Trophoblast cell (in vitro differentiated cells and primary cell): ENCODE measurements at regions not wholly inside any gene's neighbourhood (a gene's known extent, or its start where the extent isn't known, plus 50 kb on each side); places are given as distances from the start of the nearest gene placed in this dataset.
"Not testable (repeated sequence)": the region's sequence is repeated elsewhere in the genome, so short reads cannot be mapped to it uniquely, and the experiment has no call there.

Experiments
- DNase-seq, 2 donors: peaks; one replicate each; pipeline ENCODE4 v3.0.0-alpha.2; 2016
- H2AFZ ChIP-seq: 2 replicates; pipeline ENCODE4 v1.6.1; 2013; ENCODE audit warnings: low read length, moderate library complexity, mild to moderate bottlenecking; ENCODE audit not compliant: insufficient read depth, poor library complexity
- H2AK5ac ChIP-seq: 2 replicates; pipeline ENCODE4 v1.6.1; 2013; ENCODE audit warnings: mild to moderate bottlenecking, low read length
- H2BK120ac ChIP-seq: 2 replicates; pipeline ENCODE4 v1.6.1; 2013; ENCODE audit warnings: low read length, mild to moderate bottlenecking, moderate library complexity; ENCODE audit not compliant: insufficient read depth, poor library complexity
- H2BK12ac ChIP-seq: 2 replicates; pipeline ENCODE4 v1.6.1; 2013; ENCODE audit warnings: mild to moderate bottlenecking, low read length, moderate library complexity
- H2BK5ac ChIP-seq: 2 replicates; pipeline ENCODE4 v1.6.1; 2013; ENCODE audit warnings: low read length, low read depth, moderate library complexity, mild to moderate bottlenecking; ENCODE audit not compliant: poor library complexity
- H3K14ac ChIP-seq: 2 replicates; pipeline ENCODE4 v1.6.1; 2013; ENCODE audit warnings: mild to moderate bottlenecking, low read length
- H3K18ac ChIP-seq: 2 replicates; pipeline ENCODE4 v1.6.1; 2013; ENCODE audit warnings: mild to moderate bottlenecking, low read length
- H3K23ac ChIP-seq: 2 replicates; pipeline ENCODE4 v1.6.1; 2013; ENCODE audit warnings: low read length
- H3K27ac ChIP-seq: 2 replicates; pipeline ENCODE4 v1.5.1; 2013; ENCODE audit warnings: low read depth, mild to moderate bottlenecking, inconsistent platforms, low read length, moderate library complexity
- H3K27me3 ChIP-seq: 2 replicates; pipeline ENCODE4 v1.6.1; 2013; ENCODE audit warnings: inconsistent platforms, mild to moderate bottlenecking, low read length, moderate library complexity; ENCODE audit not compliant: insufficient read depth
- H3K36me3 ChIP-seq, 2 experiments: 1 replicate in 1 of 2; 2 replicates in 1 of 2; pipeline ENCODE4 v1.6.1; 2013; ENCODE audit warnings: low read length in 2 of 2, mild to moderate bottlenecking in 2 of 2, moderate library complexity in 1 of 2; ENCODE audit not compliant: insufficient read depth in 2 of 2, control insufficient read depth in 1 of 2
- H3K4ac ChIP-seq: 2 replicates; pipeline ENCODE4 v1.6.1; 2013; ENCODE audit warnings: low read depth, mild to moderate bottlenecking, low read length, moderate library complexity
- H3K4me1 ChIP-seq, 2 experiments: 1 replicate in 1 of 2; 2 replicates in 1 of 2; pipeline ENCODE4 v1.6.1; 2013; ENCODE audit warnings: low read length in 2 of 2, mild to moderate bottlenecking in 2 of 2, moderate library complexity in 1 of 2; ENCODE audit not compliant: insufficient read depth in 2 of 2, control insufficient read depth in 1 of 2
- H3K4me2 ChIP-seq: 2 replicates; pipeline ENCODE4 v1.6.1; 2013; ENCODE audit warnings: inconsistent platforms, mild to moderate bottlenecking, low read length, moderate library complexity
- H3K4me3 ChIP-seq: 2 replicates; pipeline ENCODE4 v1.5.1; 2013; ENCODE audit warnings: mild to moderate bottlenecking, low read depth, low read length, inconsistent platforms
- H3K79me1 ChIP-seq: one replicate; pipeline ENCODE4 v1.6.1; 2013; ENCODE audit warnings: low read length
- H3K79me2 ChIP-seq: 2 replicates; pipeline ENCODE4 v1.6.1; 2013; ENCODE audit warnings: low read length, mild to moderate bottlenecking; ENCODE audit not compliant: control insufficient read depth, insufficient read depth, poor library complexity
- H3K9ac ChIP-seq: 2 replicates; pipeline ENCODE4 v1.6.1; 2013; ENCODE audit warnings: mild to moderate bottlenecking, low read length
- H3K9me3 ChIP-seq: 2 replicates; pipeline ENCODE4 v1.6.1; 2013; ENCODE audit warnings: low read depth, mild to moderate bottlenecking, control low read depth, inconsistent platforms, low read length; ENCODE audit not compliant: insufficient read depth
- H4K12ac ChIP-seq: 2 replicates; pipeline ENCODE4 v1.6.1; 2013; ENCODE audit warnings: low read depth, mild to moderate bottlenecking, low read length, moderate library complexity
- H4K8ac ChIP-seq: 2 replicates; pipeline ENCODE4 v1.6.1; 2013; ENCODE audit warnings: low read depth, mild to moderate bottlenecking, low read length, moderate library complexity
- H4K91ac ChIP-seq: one replicate; pipeline ENCODE4 v1.6.1; 2013; ENCODE audit warnings: low read depth, mild to moderate bottlenecking, low read length, moderate library complexity
- WGBS: extraction: QIAGEN DNeasy Blood & Tissue Kit; methylation state at CpG from one replicate; pipeline ENCODE4 v1.1.7; 2013; ENCODE audit warnings: missing lambda C conversion rate; ENCODE audit not compliant: insufficient read length, insufficient coverage; ENCODE audit errors: extremely low coverage; 5-methylcytosine and 5-hydroxymethylcytosine counted together

DNA sequence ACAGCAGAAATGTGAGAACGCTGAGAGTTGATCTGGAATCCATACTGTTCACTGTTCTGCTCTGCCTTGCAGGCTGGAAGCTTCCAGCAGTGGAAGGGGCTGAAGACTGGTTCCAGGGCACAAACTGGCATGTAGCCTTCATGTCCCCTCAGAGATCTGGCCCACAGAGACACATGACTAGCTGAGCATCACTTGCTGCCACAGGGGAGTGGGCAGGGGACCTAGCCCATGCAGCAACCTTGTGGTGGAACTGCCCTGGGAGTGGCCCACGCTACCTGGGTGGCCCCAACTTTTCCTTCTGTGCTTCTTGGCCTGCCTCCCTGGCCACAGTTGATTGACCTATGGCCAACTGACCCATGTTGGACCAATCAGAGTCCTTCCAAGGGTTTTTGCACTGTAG lies 98.1 kb downstream of the TPRA1 start:
- no peak overlapping the region for H2BK5ac ChIP-seq
- H3K4me3 ChIP-seq, result no peak overlapping the region
- H4K8ac ChIP-seq, result no peak overlapping the region
- no peak overlapping the region for H3K9ac ChIP-seq
- no peak overlapping the region for H3K27ac ChIP-seq
- H3K14ac ChIP-seq, result no peak overlapping the region
- H3K79me2 ChIP-seq, result no peaks in the 10 kb centered on the region
- no peak overlapping the region for H3K4me2 ChIP-seq
- H3K27me3 ChIP-seq, result no peaks in the 10 kb centered on the region
- H3K79me1 ChIP-seq, result no peaks in the 10 kb centered on the region
- no peak overlapping the region for H2AFZ ChIP-seq
- no peak overlapping the region for H2BK120ac ChIP-seq
- H3K4ac ChIP-seq, result no peak overlapping the region
- no peak for DNase-seq
- H4K12ac ChIP-seq, result no peak overlapping the region
- no peaks in the 10 kb centered on the region for H3K36me3 ChIP-seq
- H3K18ac ChIP-seq, result no peak overlapping the region
- H3K4me1 ChIP-seq, result no peaks in the 10 kb centered on the region
- H2BK12ac ChIP-seq, result no peak overlapping the region
- H3K9me3 ChIP-seq, result peaks cover 5% of the 10 kb centered on the region
- WGBS, result no CpG with 5 or more reads among the region's 2 CpGs
- no peak overlapping the region for H3K23ac ChIP-seq
- H4K91ac ChIP-seq, result no peak overlapping the region
- H2AK5ac ChIP-seq, result no peak overlapping the region

DNA sequence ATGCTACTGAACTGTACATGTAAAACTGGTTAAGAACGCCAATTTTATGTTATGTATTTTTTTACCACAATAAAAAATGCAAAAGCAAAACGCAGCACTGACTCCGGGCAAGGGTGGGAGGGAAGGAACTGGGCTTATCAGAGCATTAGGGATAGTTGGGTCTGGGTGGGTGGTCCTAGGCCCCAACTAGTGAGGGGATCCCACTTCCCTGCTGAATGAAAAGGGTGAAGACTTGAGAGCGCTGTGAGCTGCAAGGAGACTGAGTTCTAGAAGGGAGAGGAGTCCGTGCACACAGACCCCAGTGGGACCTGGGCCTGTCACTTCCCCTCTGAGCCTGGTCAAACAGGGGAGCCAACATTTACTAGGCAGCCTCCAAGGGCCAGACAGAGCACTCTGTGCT lies 98.6 kb downstream of the TPRA1 start:
- no CpG with 5 or more reads among the region's 5 CpGs for WGBS
- Histone ChIP-seq H2AK5ac (no peak overlapping the region), H3K4ac (no peak overlapping the region), H3K27me3 (no peaks in the 10 kb centered on the region), H4K12ac (no peak overlapping the region), H4K8ac (no peak overlapping the region), H3K4me3 (no peak overlapping the region), H3K23ac (no peak overlapping the region), H3K36me3 (no peaks in the 10 kb centered on the region), H2BK12ac (no peak overlapping the region), H3K9me3 (peaks cover 5% of the 10 kb centered on the region), H3K27ac (no peak overlapping the region), H3K4me1 (no peaks in the 10 kb centered on the region), H3K79me1 (no peaks in the 10 kb centered on the region), H3K79me2 (no peaks in the 10 kb centered on the region), H3K4me2 (no peak overlapping the region), H4K91ac (no peak overlapping the region), H3K14ac (no peak overlapping the region), H3K9ac (no peak overlapping the region), H2BK5ac (no peak overlapping the region), H3K18ac (no peak overlapping the region), H2AFZ (no peak overlapping the region), H2BK120ac (no peak overlapping the region)
- DNase-seq, result no peak

DNA sequence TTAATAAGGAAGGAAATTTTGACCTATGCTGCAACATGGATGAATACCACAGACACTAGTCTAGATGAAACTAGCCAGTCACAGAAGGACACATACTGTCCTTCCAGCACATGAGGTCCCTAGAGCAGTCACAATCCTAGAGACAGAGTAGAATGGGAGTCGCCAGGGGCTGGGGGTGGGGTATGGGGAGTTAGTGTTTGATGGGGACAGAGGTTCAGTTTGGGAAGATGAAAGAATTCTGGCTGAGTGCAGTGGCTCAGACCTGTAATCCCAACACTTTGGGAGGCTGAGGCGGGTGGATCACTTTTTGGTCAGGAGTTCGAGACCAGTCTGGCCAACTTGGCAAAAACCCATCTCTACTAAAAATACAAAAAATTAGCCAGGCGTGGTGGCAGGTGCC lies 99.2 kb downstream of the TPRA1 start:
- Histone ChIP-seq H3K27ac (no peak overlapping the region), H3K79me1 (no peaks in the 10 kb centered on the region), H4K12ac (no peak overlapping the region), H4K91ac (no peak overlapping the region), H3K23ac (no peak overlapping the region), H3K4me1 (no peaks in the 10 kb centered on the region), H3K36me3 (no peaks in the 10 kb centered on the region), H3K9ac (no peak overlapping the region), H2BK5ac (no peak overlapping the region), H3K9me3 (peaks cover 3% of the 10 kb centered on the region), H2BK12ac (no peak overlapping the region), H4K8ac (no peak overlapping the region), H2BK120ac (no peak overlapping the region), H2AFZ (no peak overlapping the region), H2AK5ac (no peak overlapping the region), H3K4me3 (no peak overlapping the region), H3K4me2 (no peak overlapping the region), H3K27me3 (no peaks in the 10 kb centered on the region), H3K79me2 (no peaks in the 10 kb centered on the region), H3K4ac (no peak overlapping the region), H3K18ac (no peak overlapping the region), H3K14ac (no peak overlapping the region)
- no CpG with 5 or more reads among the region's 4 CpGs for WGBS
- no peak for DNase-seq

DNA sequence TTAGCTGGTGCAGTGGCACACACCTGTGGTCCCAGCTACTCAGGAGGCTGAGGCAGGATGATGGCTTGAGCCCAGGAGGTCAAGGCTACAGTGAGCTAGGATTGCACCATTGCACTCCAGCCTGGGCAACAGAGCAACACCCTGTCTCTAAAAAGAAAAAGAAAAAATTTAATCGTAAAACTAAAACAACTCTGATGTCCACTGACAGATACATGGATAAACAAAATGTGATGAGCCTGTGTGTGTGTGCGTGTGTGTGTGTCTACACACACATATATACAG lies 99.6 kb downstream of the TPRA1 start:
- not testable (repeated sequence) for H3K14ac ChIP-seq, H3K79me2 ChIP-seq, H2AK5ac ChIP-seq, H3K9me3 ChIP-seq, H4K12ac ChIP-seq, H3K18ac ChIP-seq, DNase-seq, H3K36me3 ChIP-seq, H3K23ac ChIP-seq, H3K27me3 ChIP-seq, H2BK120ac ChIP-seq, H3K4ac ChIP-seq, H3K4me3 ChIP-seq, H2AFZ ChIP-seq, H4K91ac ChIP-seq, H2BK5ac ChIP-seq, H2BK12ac ChIP-seq, H3K4me1 ChIP-seq, H3K79me1 ChIP-seq, H3K27ac ChIP-seq, H4K8ac ChIP-seq, H3K9ac ChIP-seq, H3K4me2 ChIP-seq
- no CpG with 5 or more reads among the region's 2 CpGs for WGBS
